HepG2 (cell line): ENCODE measurements at regions not wholly inside any gene's neighbourhood (a gene's known extent, or its start where the extent isn't known, plus 50 kb on each side); places are given as distances from the start of the nearest gene placed in this dataset.

ENCODE experiments used
- DMTF1 ChIP-seq: sonication (generic); formaldehyde crosslinking; IDR thresholded peaks from 2 replicates; pipeline ENCODE4 v1.4.0; 2020; ENCODE audit warnings: mild to moderate bottlenecking, missing genetic modification reagents
- MBNL3 ChIP-seq: fragments of 250-450 bp; sonication (Bioruptor Pico); conservative IDR thresholded peaks from 2 replicates; pipeline ENCODE4 v1.8.0; 2022; ENCODE audit warnings: mild to moderate bottlenecking, inconsistent platforms
- NFKB2 ChIP-seq: sonication (generic); formaldehyde crosslinking; IDR thresholded peaks from 2 replicates; pipeline ENCODE4 v1.4.0; 2020; ENCODE audit warnings: missing genetic modification reagents, borderline replicate concordance
- ZBTB20 ChIP-seq: sonication (generic); formaldehyde crosslinking; IDR thresholded peaks from 2 replicates; pipeline ENCODE4 v1.8.1; 2023; ENCODE audit warnings: missing genetic modification reagents, low read depth, mild to moderate bottlenecking, borderline replicate concordance
- ZBTB39 ChIP-seq: sonication (generic); formaldehyde crosslinking; IDR thresholded peaks from 2 replicates; pipeline ENCODE4 v1.5.0; 2020; ENCODE audit warnings: missing genetic modification reagents
- ZBTB46 ChIP-seq: sonication (generic); formaldehyde crosslinking; IDR thresholded peaks from 2 replicates; pipeline ENCODE4 v1.4.0; 2020; ENCODE audit warnings: mild to moderate bottlenecking, missing genetic modification reagents, borderline replicate concordance
- ZNF639 ChIP-seq: conservative IDR thresholded peaks from 2 replicates; pipeline ENCODE4 v1.6.1; 2018; ENCODE audit warnings: missing genetic modification reagents
- ZNF746 ChIP-seq: sonication (generic); formaldehyde crosslinking; IDR thresholded peaks from 2 replicates; pipeline ENCODE4 v1.8.0; 2022; ENCODE audit warnings: mild to moderate bottlenecking, missing genetic modification reagents
- ZNF839 ChIP-seq: sonication (generic); formaldehyde crosslinking; IDR thresholded peaks from 2 replicates; pipeline ENCODE4 v1.4.0; 2020; ENCODE audit warnings: missing genetic modification reagents, mild to moderate bottlenecking, borderline replicate concordance
- ZSCAN25 ChIP-seq: sonication (generic); formaldehyde crosslinking; IDR thresholded peaks from 2 replicates; pipeline ENCODE4 v1.8.0; 2022; ENCODE audit warnings: mild to moderate bottlenecking, missing genetic modification reagents

GRCh38 chr5:57824623-57825022 is 342.0 kb upstream of the ACTBL2 start (continued):
- no peak for TF ChIP-seq ZNF639 (CRISPR knock-in tag)
- TF ChIP-seq ZSCAN25 (CRISPR knock-in tag): no peak
- TF ChIP-seq DMTF1 (CRISPR knock-in tag): no peak
- no peak for TF ChIP-seq ZBTB46
- TF ChIP-seq NFKB2 (CRISPR knock-in tag): no peak
- TF ChIP-seq ZBTB20 (CRISPR knock-in tag): no peak
- TF ChIP-seq ZNF746 (CRISPR knock-in tag): no peak
- TF ChIP-seq MBNL3 (CRISPR knock-in tag): no peak
- TF ChIP-seq ZBTB39: no peak
- no peak for TF ChIP-seq ZNF839
